HG02642 (cell line): ENCODE measurements at regions not wholly inside any gene's neighbourhood (a gene's known extent, or its start where the extent isn't known, plus 50 kb on each side); places are given as distances from the start of the nearest gene placed in this dataset.

ENCODE experiments used
- ATAC-seq: cut with Tn5 transposase; IDR thresholded peaks from one replicate; pipeline ENCODE4 v1.9.1; 2021; ENCODE audit warnings: mild to moderate bottlenecking; ENCODE audit not compliant: unreplicated experiment, poor library complexity

GRCh38 chr7:25754751-25755150, 397.2 kb upstream of the NFE2L3 start:
- ATAC-seq: no peak

GRCh38 chr7:25756601-25757000, 395.4 kb upstream of the NFE2L3 start:
- no peak for ATAC-seq

DNA sequence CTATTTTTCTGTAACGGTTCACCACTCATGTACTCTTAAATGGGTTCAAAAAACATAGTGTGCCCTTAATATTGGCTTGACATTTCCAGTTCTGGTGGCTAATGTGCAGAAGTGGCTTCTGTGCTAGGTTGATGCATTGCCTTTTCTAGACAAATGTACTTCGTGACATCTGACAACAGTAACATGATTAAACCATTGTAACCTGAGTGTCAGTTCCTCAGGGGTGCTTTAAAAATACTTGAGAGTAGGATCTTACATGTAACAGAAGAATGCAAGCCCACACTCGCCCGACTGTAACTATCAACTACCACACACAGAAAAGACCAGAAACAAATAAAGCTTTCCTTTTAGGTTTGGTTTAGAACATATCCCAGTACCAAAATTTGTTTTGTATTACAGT, 393.4 kb upstream of the NFE2L3 start:
- no peak for ATAC-seq

GRCh38 chr7:25759286-25759685, 392.7 kb upstream of the NFE2L3 start:
- no peak for ATAC-seq

- ATAC-seq: no peak
Measured at GRCh38 chr7:25759748-25760147, 392.2 kb upstream of the NFE2L3 start.

- no peak for ATAC-seq
Measured at GRCh38 chr7:25762511-25763462, 389.2 kb upstream of the NFE2L3 start.

- ATAC-seq: no peak
Measured at GRCh38 chr7:25763463-25763860, 388.5 kb upstream of the NFE2L3 start.

- ATAC-seq: no peak
Measured at GRCh38 chr7:25765110-25765655, 386.8 kb upstream of the NFE2L3 start.

- ATAC-seq: no peak
Measured at GRCh38 chr7:25770235-25770634, 381.8 kb upstream of the NFE2L3 start.

GRCh38 chr7:25770670-25771069, 381.3 kb upstream of the NFE2L3 start:
- no peak for ATAC-seq

GRCh38 chr7:25771491-25771890, 380.5 kb upstream of the NFE2L3 start:
- no peak for ATAC-seq

- no peak for ATAC-seq
Measured at GRCh38 chr7:25772802-25773201, 379.2 kb upstream of the NFE2L3 start.

DNA sequence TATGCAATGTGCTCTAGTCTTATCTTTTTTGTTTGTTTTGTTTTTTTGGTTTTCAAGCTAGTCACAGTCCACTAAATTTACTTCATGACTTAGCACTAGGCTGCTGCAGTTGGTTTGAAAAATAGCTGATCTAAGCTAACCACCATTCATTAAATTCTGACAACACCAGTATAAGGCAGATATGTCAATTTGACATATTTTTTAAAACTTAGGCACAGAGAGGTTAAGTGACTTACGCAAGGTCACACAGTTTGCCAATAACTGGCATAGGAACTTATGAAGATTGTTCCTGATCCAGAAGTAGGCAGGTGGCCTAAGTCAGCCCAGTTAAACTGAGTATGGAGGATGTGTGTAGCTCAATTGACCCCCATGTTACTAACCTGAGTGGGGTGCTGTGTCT, 377.3 kb upstream of the NFE2L3 start:
- ATAC-seq: no peak

DNA sequence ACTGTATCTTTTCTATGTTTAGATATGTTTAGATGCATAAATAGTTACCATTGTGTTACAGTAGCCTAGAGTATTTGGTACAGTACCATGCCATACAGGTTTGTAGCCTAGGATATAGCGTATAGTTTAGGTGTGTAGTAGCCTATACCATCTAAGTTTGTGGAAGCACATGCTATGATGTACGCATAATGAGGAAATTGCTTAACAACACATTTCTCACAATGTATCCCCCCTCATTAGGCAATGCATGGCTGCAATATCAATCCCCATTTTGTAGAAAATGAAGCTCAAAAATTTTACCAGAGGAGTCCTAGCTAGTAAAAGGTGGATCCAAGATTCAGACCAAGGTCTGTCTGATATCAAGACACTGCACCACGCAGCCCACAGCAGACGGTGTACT, 376.4 kb upstream of the NFE2L3 start:
- ATAC-seq: no peak

- ATAC-seq: no peak
Measured at GRCh38 chr7:25775999-25776743, 375.8 kb upstream of the NFE2L3 start.

GRCh38 chr7:25776744-25777123, 375.3 kb upstream of the NFE2L3 start:
- no peak for ATAC-seq

GRCh38 chr7:25777969-25778708, 373.9 kb upstream of the NFE2L3 start:
- ATAC-seq: no peak

DNA sequence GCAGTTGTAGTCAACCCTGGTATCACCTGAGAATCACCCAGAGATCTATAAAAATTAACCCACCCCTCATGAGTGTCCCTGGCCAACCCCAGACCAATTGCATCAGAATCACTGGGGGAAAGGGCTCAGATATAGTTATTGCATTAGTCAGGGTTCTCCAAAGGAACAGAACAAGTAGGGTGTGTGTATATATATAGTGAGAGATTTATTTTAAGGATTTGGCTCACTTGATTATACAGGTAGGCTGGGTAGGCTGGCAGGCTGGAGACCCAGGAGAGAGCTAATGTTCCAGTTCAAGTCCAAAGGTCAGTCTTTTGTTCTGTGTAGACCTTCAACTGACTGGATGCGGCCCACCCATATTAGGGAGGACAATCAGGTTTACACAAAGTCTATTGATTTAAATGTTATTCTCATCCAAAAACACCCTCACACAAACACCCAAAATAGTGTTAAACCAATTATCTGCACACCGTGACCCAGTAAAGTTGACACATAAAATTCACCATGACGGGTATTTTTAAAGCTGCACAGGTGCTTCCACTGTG, 372.9 kb upstream of the NFE2L3 start:
- no peak for ATAC-seq

- ATAC-seq: no peak
Measured at GRCh38 chr7:25780904-25781303, 371.1 kb upstream of the NFE2L3 start.

DNA sequence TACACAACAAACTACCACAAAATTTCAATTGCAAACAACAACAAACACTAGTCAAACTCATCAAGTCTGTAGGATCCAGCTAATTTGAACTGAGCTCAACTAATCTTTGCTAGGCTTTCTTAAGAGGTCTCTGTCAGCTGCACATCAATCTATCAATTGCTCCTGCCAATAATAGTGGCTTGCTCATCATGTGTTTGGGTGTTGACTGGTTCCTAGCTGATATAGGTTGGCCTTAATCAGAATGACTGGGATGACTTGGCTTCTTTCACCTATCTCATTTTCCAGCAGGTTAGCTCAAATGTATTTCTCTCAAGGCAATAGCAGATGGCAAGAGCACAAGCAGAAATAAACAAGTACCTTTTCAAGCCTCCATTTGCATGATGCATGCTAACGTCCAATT, 370.3 kb upstream of the NFE2L3 start:
- ATAC-seq: no peak
